ENCODE measurements at regions not wholly inside any gene's neighbourhood (a gene's known extent, or its start where the extent isn't known, plus 50 kb on each side); places are given as distances from the start of the nearest gene placed in this dataset.

- H3K4me3 ChIP-seq (ENCODE audit: low read length): no peak overlapping the region
- no peaks in the 10 kb centered on the region for H3K9me3 ChIP-seq (ENCODE audit: control insufficient read depth, low read depth, low read length)
- H3K36me3 ChIP-seq (ENCODE audit: control insufficient read depth, insufficient read depth, low read length): no peaks in the 10 kb centered on the region
- no peaks in the 10 kb centered on the region for H3K4me1 ChIP-seq (ENCODE audit: control insufficient read depth, insufficient read depth, low read length)
- no peak overlapping the region for H3K27ac ChIP-seq (ENCODE audit: low read length)
- WGBS (ENCODE audit: insufficient coverage, low lambda C conversion rate): no CpG with 5 or more reads among the region's 1 CpG
- H3K27me3 ChIP-seq (ENCODE audit: control insufficient read depth, insufficient read depth, low read length): no peaks in the 10 kb centered on the region
- DNase-seq: no peak
These were observed 404.5 kb downstream of the FUT8 start for GRCh38 chr14:65817011-65817410.

- Histone ChIP-seq H3K27me3 (ENCODE audit: control insufficient read depth, insufficient read depth, low read length) (no peaks in the 10 kb centered on the region), H3K4me1 (ENCODE audit: control insufficient read depth, insufficient read depth, low read length) (no peaks in the 10 kb centered on the region), H3K36me3 (ENCODE audit: control insufficient read depth, insufficient read depth, low read length) (no peaks in the 10 kb centered on the region), H3K9me3 (ENCODE audit: control insufficient read depth, low read depth, low read length) (no peaks in the 10 kb centered on the region), H3K4me3 (ENCODE audit: low read length) (no peak overlapping the region), H3K27ac (ENCODE audit: low read length) (no peak overlapping the region)
- WGBS (ENCODE audit: insufficient coverage, low lambda C conversion rate): no CpG with 5 or more reads among the region's 5 CpGs
- no peak for DNase-seq
These were observed 407.0 kb downstream of the FUT8 start for GRCh38 chr14:65819569-65819968.

- no peak overlapping the region for H3K27ac ChIP-seq (ENCODE audit: low read length)
- H3K9me3 ChIP-seq (ENCODE audit: control insufficient read depth, low read depth, low read length): no peaks in the 10 kb centered on the region
- no peaks in the 10 kb centered on the region for H3K27me3 ChIP-seq (ENCODE audit: control insufficient read depth, insufficient read depth, low read length)
- 53% methylated on average over 2 of the region's 10 CpGs for WGBS (ENCODE audit: insufficient coverage, low lambda C conversion rate)
- no peak for DNase-seq
- no peaks in the 10 kb centered on the region for H3K4me1 ChIP-seq (ENCODE audit: control insufficient read depth, insufficient read depth, low read length)
- no peaks in the 10 kb centered on the region for H3K36me3 ChIP-seq (ENCODE audit: control insufficient read depth, insufficient read depth, low read length)
- H3K4me3 ChIP-seq (ENCODE audit: low read length): no peak overlapping the region
These were observed 408.8 kb downstream of the FUT8 start for GRCh38 chr14:65821224-65821753.

GRCh38 chr14:65824285-65824977, 411.9 kb downstream of the FUT8 start:
- peaks cover 4% of the 10 kb centered on the region for H3K27me3 ChIP-seq (ENCODE audit: control insufficient read depth, insufficient read depth, low read length)
- no peaks in the 10 kb centered on the region for H3K4me1 ChIP-seq (ENCODE audit: control insufficient read depth, insufficient read depth, low read length)
- H3K36me3 ChIP-seq (ENCODE audit: control insufficient read depth, insufficient read depth, low read length): no peaks in the 10 kb centered on the region
- H3K27ac ChIP-seq (ENCODE audit: low read length): no peak overlapping the region
- peak; percentile 35 to 66 for DNase-seq
- WGBS (ENCODE audit: insufficient coverage, low lambda C conversion rate): 0% methylated on average over 1 of the region's 4 CpGs
- no peaks in the 10 kb centered on the region for H3K9me3 ChIP-seq (ENCODE audit: control insufficient read depth, low read depth, low read length)
- no peak overlapping the region for H3K4me3 ChIP-seq (ENCODE audit: low read length)

- WGBS (ENCODE audit: insufficient coverage, low lambda C conversion rate): 14% methylated on average over 2 of the region's 2 CpGs
- Histone ChIP-seq H3K4me1 (ENCODE audit: control insufficient read depth, insufficient read depth, low read length) (no peaks in the 10 kb centered on the region), H3K4me3 (ENCODE audit: low read length) (no peak overlapping the region), H3K27me3 (ENCODE audit: control insufficient read depth, insufficient read depth, low read length) (peaks cover 4% of the 10 kb centered on the region), H3K27ac (ENCODE audit: low read length) (no peak overlapping the region), H3K36me3 (ENCODE audit: control insufficient read depth, insufficient read depth, low read length) (no peaks in the 10 kb centered on the region), H3K9me3 (ENCODE audit: control insufficient read depth, low read depth, low read length) (no peaks in the 10 kb centered on the region)
- DNase-seq: no peak
These were observed 412.4 kb downstream of the FUT8 start for GRCh38 chr14:65824978-65825299.

GRCh38 chr14:65826946-65827345, 414.4 kb downstream of the FUT8 start:
- DNase-seq: no peak
- H3K27ac ChIP-seq (ENCODE audit: low read length): no peak overlapping the region
- no CpG with 5 or more reads among the region's 6 CpGs for WGBS (ENCODE audit: insufficient coverage, low lambda C conversion rate)
- H3K9me3 ChIP-seq (ENCODE audit: control insufficient read depth, low read depth, low read length): no peaks in the 10 kb centered on the region
- no peaks in the 10 kb centered on the region for H3K36me3 ChIP-seq (ENCODE audit: control insufficient read depth, insufficient read depth, low read length)
- H3K27me3 ChIP-seq (ENCODE audit: control insufficient read depth, insufficient read depth, low read length): peaks cover 4% of the 10 kb centered on the region
- H3K4me3 ChIP-seq (ENCODE audit: low read length): no peak overlapping the region
- H3K4me1 ChIP-seq (ENCODE audit: control insufficient read depth, insufficient read depth, low read length): no peaks in the 10 kb centered on the region

GRCh38 chr14:65827520-65827919, 415.0 kb downstream of the FUT8 start:
- Histone ChIP-seq H3K36me3 (ENCODE audit: control insufficient read depth, insufficient read depth, low read length) (no peaks in the 10 kb centered on the region), H3K4me3 (ENCODE audit: low read length) (no peak overlapping the region), H3K4me1 (ENCODE audit: control insufficient read depth, insufficient read depth, low read length) (no peaks in the 10 kb centered on the region), H3K9me3 (ENCODE audit: control insufficient read depth, low read depth, low read length) (no peaks in the 10 kb centered on the region), H3K27ac (ENCODE audit: low read length) (no peak overlapping the region), H3K27me3 (ENCODE audit: control insufficient read depth, insufficient read depth, low read length) (peaks cover 4% of the 10 kb centered on the region)
- 60% methylated on average over 1 of the region's 6 CpGs for WGBS (ENCODE audit: insufficient coverage, low lambda C conversion rate)
- no peak for DNase-seq

- H3K36me3 ChIP-seq (ENCODE audit: control insufficient read depth, insufficient read depth, low read length): no peaks in the 10 kb centered on the region
- H3K4me1 ChIP-seq (ENCODE audit: control insufficient read depth, insufficient read depth, low read length): no peaks in the 10 kb centered on the region
- DNase-seq: no peak
- peaks cover 4% of the 10 kb centered on the region for H3K27me3 ChIP-seq (ENCODE audit: control insufficient read depth, insufficient read depth, low read length)
- no peaks in the 10 kb centered on the region for H3K9me3 ChIP-seq (ENCODE audit: control insufficient read depth, low read depth, low read length)
- H3K4me3 ChIP-seq (ENCODE audit: low read length): no peak overlapping the region
- no peak overlapping the region for H3K27ac ChIP-seq (ENCODE audit: low read length)
- WGBS (ENCODE audit: insufficient coverage, low lambda C conversion rate): no CpG with 5 or more reads among the region's 4 CpGs
These were observed 415.9 kb downstream of the FUT8 start for GRCh38 chr14:65828396-65828795.

- no peak overlapping the region for H3K4me3 ChIP-seq (ENCODE audit: low read length)
- no peaks in the 10 kb centered on the region for H3K9me3 ChIP-seq (ENCODE audit: control insufficient read depth, low read depth, low read length)
- H3K27ac ChIP-seq (ENCODE audit: low read length): no peak overlapping the region
- no peaks in the 10 kb centered on the region for H3K36me3 ChIP-seq (ENCODE audit: control insufficient read depth, insufficient read depth, low read length)
- peaks cover 3% of the 10 kb centered on the region for H3K27me3 ChIP-seq (ENCODE audit: control insufficient read depth, insufficient read depth, low read length)
- H3K4me1 ChIP-seq (ENCODE audit: control insufficient read depth, insufficient read depth, low read length): no peaks in the 10 kb centered on the region
- WGBS (ENCODE audit: insufficient coverage, low lambda C conversion rate): 41% methylated on average over 5 of the region's 10 CpGs
- DNase-seq: no peak
These were observed 420.1 kb downstream of the FUT8 start for GRCh38 chr14:65832431-65833266.

GRCh38 chr14:65833267-65833880, 420.8 kb downstream of the FUT8 start:
- DNase-seq: no peak
- Histone ChIP-seq H3K27ac (ENCODE audit: low read length) (no peak overlapping the region), H3K4me3 (ENCODE audit: low read length) (no peak overlapping the region), H3K9me3 (ENCODE audit: control insufficient read depth, low read depth, low read length) (no peaks in the 10 kb centered on the region), H3K4me1 (ENCODE audit: control insufficient read depth, insufficient read depth, low read length) (no peaks in the 10 kb centered on the region), H3K27me3 (ENCODE audit: control insufficient read depth, insufficient read depth, low read length) (no peaks in the 10 kb centered on the region), H3K36me3 (ENCODE audit: control insufficient read depth, insufficient read depth, low read length) (no peaks in the 10 kb centered on the region)
- no CpG with 5 or more reads among the region's 11 CpGs for WGBS (ENCODE audit: insufficient coverage, low lambda C conversion rate)

All from large intestine (tissue), 3 donors.